Fibroblast of skin of left biceps (primary cell): ENCODE measurements at regions not wholly inside any gene's neighbourhood (a gene's known extent, or its start where the extent isn't known, plus 50 kb on each side); places are given as distances from the start of the nearest gene placed in this dataset.

ENCODE experiments used
- DNase-seq, 2 experiments: peaks; one replicate each; pipeline ENCODE4 v3.0.0-alpha.2; 2013; ENCODE audit warnings: low read depth in 2 of 2

DNA sequence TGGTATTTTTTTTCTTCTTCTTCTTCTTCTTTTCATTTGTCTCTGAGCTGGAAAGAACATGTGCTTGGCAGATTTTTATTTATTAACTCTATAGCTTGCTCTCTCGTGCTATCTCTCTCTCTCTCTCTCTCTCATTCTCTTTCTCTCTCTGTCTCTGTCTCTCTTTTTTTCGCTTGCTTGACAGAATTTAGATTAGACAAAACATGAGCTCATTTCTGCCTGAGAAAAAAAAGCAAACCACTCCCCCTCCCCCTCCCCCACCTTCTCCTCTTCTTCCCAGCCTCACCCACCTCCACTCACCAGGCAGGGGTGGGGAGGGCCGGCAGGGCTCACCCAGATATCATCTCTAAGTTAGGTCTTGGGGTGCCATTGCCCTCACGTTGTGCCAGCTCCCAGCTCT lies 81.5 kb downstream of the PJA1 start:
- no peak for DNase-seq

DNA sequence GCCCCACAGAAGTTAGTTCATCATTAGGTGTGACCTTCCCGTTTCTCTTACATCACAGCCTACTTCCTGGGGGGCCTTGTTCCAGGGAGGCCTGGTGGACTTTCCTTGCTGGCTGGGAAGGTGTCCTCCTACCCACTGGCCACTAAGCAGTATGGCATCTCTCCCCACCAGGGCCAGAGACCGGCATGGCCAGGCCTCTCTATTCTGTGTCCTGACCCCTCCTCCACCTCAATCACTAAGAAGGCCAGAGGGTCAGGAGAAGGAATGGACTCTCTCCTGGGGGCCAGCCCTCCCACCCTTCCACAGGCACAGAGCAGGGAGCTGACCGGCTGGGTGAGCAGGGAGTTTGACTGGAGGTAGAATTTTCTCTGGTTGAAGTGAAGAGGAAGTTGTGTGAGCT lies 81.9 kb downstream of the PJA1 start:
- DNase-seq, result no peak

DNA sequence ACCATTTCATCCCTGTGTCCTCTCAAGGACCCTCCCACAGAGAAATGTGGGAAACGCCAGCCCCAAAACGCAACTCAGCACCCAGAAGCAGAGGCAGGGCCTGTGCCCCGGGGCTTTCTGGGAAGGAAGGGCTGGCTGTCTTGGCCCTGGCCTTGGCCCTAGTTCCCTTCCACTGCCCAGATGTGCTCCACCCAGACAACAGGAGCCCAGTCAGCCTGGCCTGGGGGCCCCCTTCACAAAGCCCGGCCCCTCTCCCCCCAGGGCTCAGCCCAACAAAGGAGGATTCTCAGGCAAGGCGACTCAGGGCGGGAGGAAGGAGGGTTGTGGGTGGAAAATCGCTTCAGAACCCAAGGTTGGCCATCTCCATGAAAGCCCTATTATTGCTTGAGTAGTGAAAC lies 82.5 kb downstream of the PJA1 start:
- no peak for DNase-seq

DNA sequence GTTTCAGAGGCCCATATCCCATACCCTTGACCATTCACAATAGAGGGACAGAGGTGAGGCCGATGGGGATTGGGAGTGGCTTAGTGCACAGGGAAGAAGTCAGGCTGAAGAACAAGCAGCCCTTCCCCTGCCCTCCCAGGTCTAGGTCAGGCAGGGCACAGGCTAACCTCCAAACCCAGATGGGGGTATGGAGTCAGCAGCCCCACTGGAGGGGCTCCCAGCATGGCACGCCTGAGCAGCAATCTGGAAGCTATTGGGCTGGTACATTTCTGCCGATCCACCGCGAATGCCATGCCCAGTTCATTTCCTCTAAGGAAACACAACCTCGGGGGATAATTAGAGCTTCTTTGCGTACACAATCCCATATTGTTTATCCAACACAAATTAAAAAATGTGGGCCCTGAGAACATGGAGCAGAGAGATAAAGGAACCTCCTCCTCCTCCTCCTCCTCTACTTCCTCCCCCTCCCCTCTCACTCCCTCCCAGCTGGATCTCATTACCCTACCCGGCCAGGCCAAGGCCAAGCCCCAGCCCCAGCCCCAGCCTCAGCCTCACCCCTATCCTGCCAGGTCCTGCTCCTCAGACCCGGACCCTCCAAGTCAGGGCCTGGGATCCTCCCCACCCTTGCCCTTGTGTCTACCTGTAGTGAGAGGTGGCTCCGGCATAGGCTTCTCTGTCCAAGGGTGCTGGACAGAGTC lies 83.0 kb downstream of the PJA1 start:
- no peak for DNase-seq

DNA sequence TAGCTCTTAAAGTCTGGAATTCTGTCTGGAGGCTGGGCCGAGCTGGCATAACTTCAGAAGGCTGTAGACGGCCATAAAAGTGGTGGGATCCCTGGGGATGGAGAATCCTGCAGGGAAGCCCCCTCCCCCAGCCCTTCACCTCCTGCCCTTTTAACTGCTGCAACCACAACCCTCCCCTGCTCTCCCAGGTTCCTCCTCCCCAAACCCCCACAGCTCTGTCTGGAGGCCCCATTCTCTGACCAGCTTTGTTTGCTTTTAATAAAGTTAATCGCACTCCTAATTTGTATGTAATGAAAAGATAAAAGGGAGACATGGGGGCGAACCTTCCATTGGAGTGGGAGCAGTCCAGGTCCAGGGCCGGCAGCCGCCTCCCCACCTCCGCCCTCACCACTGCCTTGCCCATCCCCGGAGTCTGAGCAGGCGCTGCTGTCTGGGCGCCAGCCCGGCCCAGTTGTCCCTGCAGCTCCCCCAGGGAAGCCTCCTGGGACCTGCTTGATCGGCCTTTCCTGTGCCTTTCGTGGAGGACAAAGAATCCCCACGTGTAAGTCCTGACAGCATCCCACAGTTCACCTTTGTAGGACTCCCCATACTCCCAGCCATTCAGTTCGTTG lies 84.3 kb downstream of the PJA1 start:
- DNase-seq, result no peak

DNA sequence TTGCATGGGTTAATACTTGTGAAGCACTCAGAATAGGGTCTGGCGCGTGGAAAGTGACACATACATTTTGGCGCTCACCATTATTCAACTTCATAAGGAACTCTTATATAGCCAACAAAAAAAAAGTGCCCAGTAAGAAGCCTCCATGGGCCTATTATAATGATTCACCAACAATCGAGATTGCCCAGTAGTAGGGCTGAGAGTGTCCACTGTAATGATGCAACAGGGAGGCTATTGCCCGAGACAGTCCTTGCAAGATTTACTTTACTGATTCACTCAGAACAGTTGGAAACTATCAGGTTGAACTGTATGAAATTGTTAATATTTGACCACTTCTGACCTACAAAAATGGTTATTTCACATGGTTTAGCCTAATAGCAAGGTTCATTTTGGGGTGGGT lies 86.0 kb downstream of the PJA1 start:
- no peak for DNase-seq

DNA sequence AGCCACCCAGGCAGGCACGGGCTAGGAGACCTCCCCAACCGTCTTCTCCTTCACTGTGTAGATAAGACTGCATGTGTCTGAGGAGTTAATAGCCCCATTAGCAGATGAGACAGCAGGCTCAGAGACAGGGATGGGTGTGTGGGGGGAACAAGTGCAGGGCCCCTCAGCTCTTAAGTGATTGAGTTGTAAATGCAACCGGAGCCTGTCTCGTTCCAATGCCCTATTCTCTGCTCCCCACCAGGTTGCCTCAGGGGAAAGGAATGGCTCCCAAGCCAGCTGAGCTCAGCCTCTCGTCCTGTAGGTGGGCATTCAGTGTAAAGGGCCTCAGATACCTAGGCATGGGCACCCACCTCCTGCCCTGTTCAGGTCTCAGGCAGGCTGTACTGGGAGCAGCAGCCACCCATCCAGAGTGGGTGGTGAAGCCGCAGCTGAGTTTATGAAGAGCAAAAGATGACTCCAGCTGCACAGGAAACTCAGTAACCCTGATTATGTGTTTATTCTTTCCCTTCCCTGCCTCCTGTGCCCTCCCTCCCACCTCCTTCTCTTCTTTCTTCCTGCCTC lies 87.3 kb downstream of the PJA1 start:
- DNase-seq, result no peak

- DNase-seq, result no peak
These were observed 89.2 kb downstream of the PJA1 start for GRCh38 chrX:69076088-69076487.

DNA sequence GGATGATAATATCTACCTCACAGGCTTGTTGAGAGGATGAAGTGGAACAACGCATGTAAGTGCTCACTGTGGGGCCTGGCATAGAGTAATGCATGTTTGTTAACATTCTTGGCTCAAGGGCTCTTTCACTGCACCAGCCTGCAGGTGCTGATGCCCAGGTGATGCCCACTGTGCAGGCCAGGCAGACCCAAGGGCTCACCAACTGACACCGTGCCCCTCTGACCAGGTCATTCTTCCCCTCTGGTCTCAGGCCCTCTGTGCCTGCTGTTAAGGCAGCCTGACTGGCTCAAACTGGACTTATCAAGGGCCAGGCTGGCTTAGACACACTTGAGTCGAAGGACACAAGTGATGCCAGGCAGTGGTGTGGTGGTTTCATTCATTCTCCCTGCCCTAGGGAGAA lies 90.5 kb downstream of the PJA1 start:
- no peak for DNase-seq

GRCh38 chrX:69073721-69074120 lies 91.5 kb downstream of the PJA1 start:
- no peak for DNase-seq

DNA sequence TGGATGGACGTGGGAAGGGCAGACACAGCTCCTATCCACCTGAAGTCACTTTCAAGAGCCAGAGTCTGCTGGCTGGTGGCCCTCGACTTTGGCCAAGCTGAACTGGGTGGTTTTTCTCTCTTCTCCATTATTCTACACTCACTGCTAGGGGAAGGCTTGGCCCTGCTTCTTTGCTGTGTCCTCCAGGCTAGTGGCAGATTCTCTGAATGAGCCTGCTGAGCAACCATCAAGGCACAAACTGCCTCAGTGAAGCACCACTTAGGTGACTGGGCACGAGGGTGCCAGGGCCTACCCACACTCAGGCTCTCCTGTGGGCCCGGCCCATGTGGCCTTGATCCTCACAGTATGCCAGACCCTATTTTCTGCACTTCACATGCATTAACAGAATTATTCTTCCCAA lies 92.0 kb downstream of the PJA1 start:
- no peak for DNase-seq

DNA sequence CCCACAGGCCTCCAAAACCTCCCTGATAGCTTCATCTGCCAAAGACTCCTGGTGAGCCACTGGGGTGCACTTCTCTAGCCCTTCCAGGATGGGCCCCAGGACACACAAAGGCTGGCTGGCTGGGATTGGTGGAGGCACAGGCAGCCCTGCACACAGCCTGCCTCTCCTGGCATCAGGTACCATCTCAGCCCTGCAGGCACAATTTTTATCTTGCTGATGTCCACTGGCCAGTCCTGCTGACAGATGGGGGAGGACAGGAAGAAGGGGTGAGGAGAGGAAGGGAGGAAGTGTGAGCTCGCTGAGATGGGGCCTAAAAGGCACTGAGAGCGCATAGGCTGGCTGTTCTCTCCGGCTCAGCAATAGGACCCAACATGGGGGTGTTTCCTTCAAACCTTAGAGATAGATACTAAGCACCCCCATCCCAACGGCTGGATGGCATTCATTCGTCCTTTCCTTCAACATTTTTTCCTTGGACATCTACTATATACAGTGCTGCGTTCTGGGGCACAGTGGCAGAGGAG lies 92.7 kb downstream of the PJA1 start:
- DNase-seq, result no peak

GRCh38 chrX:69070949-69071650 lies 94.2 kb downstream of the PJA1 start:
- DNase-seq, result no peak

DNA sequence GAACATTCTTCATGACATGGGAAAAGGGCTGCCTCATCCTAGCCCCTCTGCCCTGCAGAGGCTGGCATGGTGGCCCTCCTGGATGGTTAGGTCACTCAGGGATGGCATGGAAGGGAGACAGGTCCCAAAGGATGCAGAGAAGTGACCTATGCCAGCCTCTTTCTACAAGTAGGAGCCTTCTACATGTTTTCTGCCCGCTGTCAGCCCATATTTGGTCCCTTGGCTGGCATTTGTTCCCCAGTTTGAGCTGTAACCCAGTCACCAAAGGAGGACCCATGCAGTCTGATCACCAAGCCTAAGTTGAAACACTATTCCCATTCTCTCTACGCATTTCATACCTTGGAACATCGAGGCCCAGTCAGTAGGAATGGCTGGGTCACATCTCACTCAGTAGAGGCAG lies 95.4 kb downstream of the PJA1 start:
- no peak for DNase-seq

- no peak for DNase-seq
These were observed 96.2 kb downstream of the PJA1 start for GRCh38 chrX:69069086-69069445.

- DNase-seq, result no peak
These were observed 96.8 kb downstream of the PJA1 start for GRCh38 chrX:69068301-69069085.

DNA sequence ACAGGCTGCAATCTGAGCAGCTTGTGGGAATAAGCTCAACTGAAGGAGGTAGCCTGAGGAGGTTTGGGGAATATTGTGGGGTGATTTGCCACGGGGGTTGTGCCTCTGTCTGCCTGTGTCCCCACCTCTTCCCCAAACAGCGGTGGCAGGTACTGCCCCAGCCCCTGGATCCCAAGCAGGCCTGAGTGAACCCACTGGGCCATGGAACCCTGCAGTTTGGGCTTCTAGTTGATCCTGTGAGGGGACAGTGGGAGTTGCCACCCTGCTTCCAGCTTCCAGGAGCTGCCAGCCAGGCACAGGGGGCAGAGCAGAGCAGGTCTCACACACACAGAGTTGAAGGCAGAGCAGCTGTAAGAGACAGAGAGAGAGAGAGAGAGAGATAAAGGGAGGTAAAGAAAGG lies 97.4 kb downstream of the PJA1 start:
- no peak for DNase-seq

DNA sequence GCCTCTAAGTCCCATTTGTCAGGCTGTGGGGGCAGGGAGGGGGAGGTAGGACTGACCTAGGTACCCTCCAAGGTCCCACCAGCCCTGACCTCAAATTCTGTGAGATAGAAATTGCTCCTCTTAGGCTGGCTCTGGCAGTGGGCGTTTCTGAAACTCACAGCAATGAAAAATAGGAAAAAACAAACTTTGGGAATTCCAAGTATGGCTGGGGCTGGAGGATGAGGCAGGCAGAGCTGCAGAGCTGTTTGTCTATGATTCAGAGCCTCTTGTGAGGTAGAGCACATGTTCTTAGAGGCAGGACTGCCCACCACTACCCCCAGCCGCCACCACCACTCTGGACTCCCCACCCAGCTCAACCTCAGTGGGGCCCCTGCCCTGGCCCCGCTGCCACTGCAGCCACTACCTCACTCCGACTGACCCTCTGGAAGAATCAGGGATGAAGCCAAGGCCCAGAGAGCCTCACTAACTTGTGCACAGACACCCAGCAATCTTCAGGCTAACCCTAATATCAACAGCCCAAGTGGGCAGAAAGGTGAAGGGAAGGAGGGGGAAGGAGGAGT lies 98.2 kb downstream of the PJA1 start:
- DNase-seq, result no peak

DNA sequence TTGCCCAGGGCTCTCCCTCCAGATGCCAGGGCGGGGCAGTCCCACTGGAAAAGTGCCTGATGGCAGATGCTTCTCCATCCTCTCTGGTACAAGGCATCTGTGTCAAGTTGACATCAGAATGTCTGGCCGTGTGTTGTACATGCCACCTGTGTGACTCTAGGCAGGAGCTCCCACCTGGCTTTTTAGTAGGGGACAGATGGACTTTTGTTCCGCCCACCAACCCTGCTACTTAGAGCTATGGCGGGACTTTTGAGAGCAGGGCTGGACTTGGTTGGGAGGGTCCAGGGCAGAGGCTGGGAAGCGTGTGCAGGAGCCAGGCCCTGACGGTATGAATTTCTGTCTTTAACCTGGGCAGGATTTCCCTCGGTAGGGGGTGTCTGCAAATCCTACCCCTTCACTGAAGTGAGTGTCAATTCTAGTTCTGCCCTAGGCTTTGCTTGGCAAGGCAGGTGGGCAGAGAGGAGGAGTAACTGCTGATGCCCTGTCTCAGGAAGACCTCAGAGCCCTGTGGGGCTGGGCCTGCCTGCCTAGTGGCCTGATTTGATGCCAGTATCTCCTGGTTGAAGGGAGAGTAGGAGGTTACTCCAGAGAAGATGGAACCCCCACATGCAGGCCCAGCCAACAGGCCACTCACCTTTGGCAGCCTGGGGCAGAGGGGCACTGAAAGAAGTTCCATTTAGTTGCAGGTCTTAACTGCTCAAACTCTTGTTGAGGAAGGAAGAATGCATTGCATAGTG lies 99.1 kb downstream of the PJA1 start:
- no peak for DNase-seq

DNA sequence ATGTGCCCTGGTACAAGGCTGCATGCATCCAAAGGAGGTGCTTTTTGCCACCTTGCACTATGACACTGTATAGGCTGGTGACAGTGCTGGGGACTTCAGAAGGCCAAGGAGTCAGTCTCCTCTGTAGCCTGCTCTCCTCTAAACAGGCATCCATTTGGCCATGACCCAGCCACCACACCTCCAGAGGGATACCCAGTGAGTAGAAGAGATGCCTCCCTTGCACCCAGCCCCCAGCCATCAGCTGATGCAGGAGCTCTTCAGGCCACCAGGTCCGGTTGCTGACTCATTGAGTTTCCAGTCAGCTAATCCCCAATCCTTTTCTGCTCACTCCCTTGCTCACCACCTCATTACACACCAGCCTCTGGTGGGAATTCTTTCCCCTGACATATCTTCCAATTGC lies 99.8 kb downstream of the PJA1 start:
- DNase-seq, result no peak

DNA sequence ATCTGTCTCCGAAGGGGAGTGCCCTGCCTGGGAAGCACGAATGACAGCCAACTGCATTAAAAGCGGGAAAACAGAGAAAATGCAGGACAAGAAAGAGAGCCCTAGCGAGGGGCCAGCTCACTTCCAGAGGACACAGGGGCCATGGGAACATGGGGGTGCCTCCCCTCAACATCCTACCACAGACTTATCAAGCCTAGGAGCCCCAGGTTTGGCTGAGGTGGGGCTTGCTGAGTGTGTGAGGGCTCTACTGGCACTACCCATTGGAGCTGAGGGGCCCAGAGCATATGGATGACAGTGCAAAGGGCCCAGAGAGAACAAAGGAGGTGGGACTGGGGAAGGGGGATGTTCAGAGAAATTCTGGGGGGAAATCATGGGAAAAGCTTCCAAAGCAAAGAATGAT lies 101.8 kb downstream of the PJA1 start:
- DNase-seq, result no peak
